H9 (cell line): ENCODE measurements at regions not wholly inside any gene's neighbourhood (a gene's known extent, or its start where the extent isn't known, plus 50 kb on each side); places are given as distances from the start of the nearest gene placed in this dataset.

ENCODE experiments used
- DNase-seq: peaks from one replicate; pipeline ENCODE4 v3.0.0-alpha.2; 2017
- H2AFZ ChIP-seq: one replicate; pipeline ENCODE4 v1.6.1; 2013; ENCODE audit warnings: mild to moderate bottlenecking, low read length, control low read depth, moderate library complexity
- H2AK5ac ChIP-seq: 2 replicates; pipeline ENCODE4 v1.6.1; 2013; ENCODE audit warnings: low read length, control low read depth, mixed read lengths; ENCODE audit not compliant: insufficient read length
- H2BK120ac ChIP-seq: one replicate; pipeline ENCODE4 v1.6.1; 2013; ENCODE audit warnings: low read depth, mild to moderate bottlenecking, low read length, control low read depth, inconsistent platforms; ENCODE audit not compliant: poor library complexity, severe bottlenecking
- H2BK12ac ChIP-seq: 2 replicates; pipeline ENCODE4 v1.6.1; 2013; ENCODE audit warnings: low read length, control low read depth, mixed read lengths, low read depth; ENCODE audit not compliant: insufficient read length
- H2BK15ac ChIP-seq: 2 replicates; pipeline ENCODE4 v1.6.1; 2013; ENCODE audit warnings: low read depth, low read length, control low read depth
- H2BK20ac ChIP-seq: one replicate; pipeline ENCODE4 v1.6.1; 2013; ENCODE audit warnings: low read depth, mild to moderate bottlenecking, low read length, control low read depth, inconsistent platforms; ENCODE audit not compliant: poor library complexity, severe bottlenecking
- H2BK5ac ChIP-seq: 2 replicates; pipeline ENCODE4 v1.6.1; 2013; ENCODE audit warnings: low read length, control low read depth, mixed read lengths; ENCODE audit not compliant: insufficient read length
- H3K14ac ChIP-seq: 2 replicates; pipeline ENCODE4 v1.6.1; 2013; ENCODE audit warnings: low read length, control low read depth; ENCODE audit not compliant: insufficient read depth
- H3K18ac ChIP-seq: 2 replicates; pipeline ENCODE4 v1.6.1; 2013; ENCODE audit warnings: low read depth, mild to moderate bottlenecking, mixed read lengths, low read length, control low read depth; ENCODE audit not compliant: insufficient read length
- H3K23ac ChIP-seq: 2 replicates; pipeline ENCODE4 v1.6.1; 2013; ENCODE audit warnings: low read length, control low read depth, mixed read lengths, low read depth; ENCODE audit not compliant: insufficient read length
- H3K23me2 ChIP-seq: 2 replicates; pipeline ENCODE4 v1.6.1; 2013; ENCODE audit warnings: low read depth, mild to moderate bottlenecking, mixed read lengths, low read length, control low read depth; ENCODE audit not compliant: insufficient read length, poor library complexity, severe bottlenecking
- H3K27ac ChIP-seq: 2 replicates; pipeline ENCODE4 v1.5.1; 2013; ENCODE audit warnings: low read length, control low read depth, mixed read lengths, low read depth; ENCODE audit not compliant: insufficient read length
- H3K27me3 ChIP-seq: 2 replicates; pipeline ENCODE4 v1.6.1; 2013; ENCODE audit warnings: low read length, control low read depth, inconsistent platforms; ENCODE audit not compliant: insufficient read depth
- H3K4ac ChIP-seq: 2 replicates; pipeline ENCODE4 v1.6.1; 2013; ENCODE audit warnings: low read depth, mild to moderate bottlenecking, control low read depth, inconsistent platforms, low read length, moderate library complexity
- H3K4me1 ChIP-seq: 2 replicates; pipeline ENCODE4 v1.6.1; 2013; ENCODE audit warnings: low read length, control low read depth, inconsistent platforms; ENCODE audit not compliant: insufficient read depth
- H3K4me2 ChIP-seq: 2 replicates; pipeline ENCODE4 v1.6.1; 2013; ENCODE audit warnings: low read length, control low read depth, mixed read lengths; ENCODE audit not compliant: insufficient read length, insufficient read depth
- H3K56ac ChIP-seq: 2 replicates; pipeline ENCODE4 v1.6.1; 2013; ENCODE audit warnings: low read depth, mild to moderate bottlenecking, mixed read lengths, low read length, control low read depth; ENCODE audit not compliant: insufficient read length
- H3K79me1 ChIP-seq: 2 replicates; pipeline ENCODE4 v1.6.1; 2013; ENCODE audit warnings: low read depth, mild to moderate bottlenecking, moderate library complexity, low read length, control low read depth, inconsistent platforms; ENCODE audit not compliant: insufficient read depth, poor library complexity, severe bottlenecking
- H3K79me2 ChIP-seq: 2 replicates; pipeline ENCODE4 v1.6.1; 2013; ENCODE audit warnings: low read length, control low read depth, inconsistent platforms; ENCODE audit not compliant: insufficient read depth
- H3K9ac ChIP-seq: 2 replicates; pipeline ENCODE4 v1.6.1; 2013; ENCODE audit warnings: low read length, control low read depth, mixed read lengths; ENCODE audit not compliant: insufficient read length; ENCODE audit errors: extremely low read depth
- H3K9me3 ChIP-seq: one replicate; pipeline ENCODE4 v1.6.1; 2013; ENCODE audit warnings: low read depth, low read length, inconsistent platforms; ENCODE audit not compliant: control insufficient read depth
- H3T11ph ChIP-seq: one replicate; pipeline ENCODE4 v1.6.1; 2013; ENCODE audit warnings: mild to moderate bottlenecking, low read length, control low read depth, inconsistent platforms
- H4K20me1 ChIP-seq: one replicate; pipeline ENCODE4 v1.6.1; 2013; ENCODE audit not compliant: control insufficient read depth, insufficient read length, insufficient read depth
- H4K5ac ChIP-seq: 2 replicates; pipeline ENCODE4 v1.6.1; 2013; ENCODE audit warnings: low read depth, mild to moderate bottlenecking, mixed read lengths, low read length, control low read depth; ENCODE audit not compliant: insufficient read length
- H4K8ac ChIP-seq: replicated peaks from 2 replicates; pipeline ENCODE4 v1.6.1; 2013; ENCODE audit warnings: low read length, control low read depth, mixed read lengths, low read depth; ENCODE audit not compliant: insufficient read length
- H4K91ac ChIP-seq: 2 replicates; pipeline ENCODE4 v1.6.1; 2013; ENCODE audit warnings: low read depth, mild to moderate bottlenecking, moderate library complexity, mixed read lengths, low read length, control low read depth; ENCODE audit not compliant: insufficient read length
- H3K27ac Mint-ChIP-seq, 3 experiments: 2 replicates in 2 of 3; 3 replicates in 1 of 3; pipeline ENCODE4 v1.8.0; 2020 to 2021; ENCODE audit warnings: mixed read lengths in 3 of 3, mild to moderate bottlenecking in 1 of 3, moderate library complexity in 1 of 3
- H3K27me3 Mint-ChIP-seq: 2 replicates; pipeline ENCODE4 v1.8.0; 2021; ENCODE audit warnings: low read depth, mild to moderate bottlenecking, moderate library complexity, mixed read lengths
- H3K36me3 Mint-ChIP-seq, 3 experiments: 2 replicates in 2 of 3; 3 replicates in 1 of 3; pipeline ENCODE4 v1.8.0; 2020 to 2021; ENCODE audit warnings: low read depth in 3 of 3, mixed read lengths in 3 of 3; ENCODE audit not compliant: insufficient read depth in 1 of 3
- H3K4me1 Mint-ChIP-seq, 2 experiments: 2 replicates each; pipeline ENCODE4 v1.8.0; 2020; ENCODE audit warnings: mixed read lengths in 2 of 2
- H3K4me3 Mint-ChIP-seq, 2 experiments: 2 replicates in 1 of 2; 3 replicates in 1 of 2; pipeline ENCODE4 v1.8.0; 2020 to 2021; ENCODE audit warnings: mild to moderate bottlenecking in 2 of 2, mixed read lengths in 2 of 2, moderate library complexity in 1 of 2
- H3K9me3 Mint-ChIP-seq, 2 experiments: 2 replicates in 1 of 2; 3 replicates in 1 of 2; pipeline ENCODE4 v1.8.0; 2020; ENCODE audit warnings: mild to moderate bottlenecking in 2 of 2, mixed read lengths in 2 of 2, moderate library complexity in 1 of 2
- WGBS: extraction: QIAGEN DNeasy Blood & Tissue Kit; methylation state at CpG from one replicate; pipeline ENCODE4 v1.1.7; 2013; ENCODE audit warnings: missing lambda C conversion rate, low lambda C conversion rate, mixed read lengths; ENCODE audit not compliant: insufficient read length; ENCODE audit errors: extremely low coverage; 5-methylcytosine and 5-hydroxymethylcytosine counted together
- TF ChIP-seq, protein P1 (sequence below): fragments of 200-600 bp; sonication (generic); conservative IDR thresholded peaks from 3 replicates; pipeline ENCODE4 v1.8.0; 2021; ENCODE audit warnings: antibody characterized with exemption, mild to moderate bottlenecking

DNA sequence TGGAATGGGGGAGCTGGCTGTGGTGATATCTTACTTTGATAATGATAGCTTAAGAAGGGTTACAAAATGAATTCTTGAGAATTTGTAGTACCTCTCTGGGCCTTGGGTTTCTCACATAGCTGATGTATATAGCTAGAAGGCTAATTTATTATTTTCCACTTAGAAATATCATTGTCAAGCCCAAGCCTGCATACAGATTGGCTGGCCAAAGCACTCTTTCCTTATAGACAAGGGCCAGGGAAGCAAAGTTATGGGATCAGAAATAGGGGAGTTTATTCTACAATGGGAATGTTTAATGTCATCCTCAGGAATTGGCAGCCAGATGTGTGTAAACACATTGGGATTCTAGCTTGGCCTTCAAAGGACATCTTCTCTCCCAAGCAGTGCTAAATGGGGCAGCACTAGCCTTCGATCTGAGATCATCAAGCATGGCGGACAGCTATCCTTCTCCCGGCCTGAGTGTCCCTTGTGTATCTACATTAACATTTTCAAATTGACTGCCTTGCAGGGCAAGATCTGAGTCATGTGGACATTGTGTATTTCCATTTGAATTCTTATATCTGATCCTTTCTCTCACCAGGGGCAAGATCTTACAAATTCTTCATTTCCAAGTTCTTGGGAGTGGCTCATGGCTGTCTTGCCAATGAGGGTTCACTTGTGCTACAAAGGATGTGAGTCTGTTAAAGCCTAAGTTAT, 457.2 kb downstream of the ARHGEF28 start:
- no CpG with 5 or more reads among the region's 3 CpGs for WGBS
- Histone ChIP-seq H3K23me2 (no peaks in the 10 kb centered on the region), H4K5ac (no peak overlapping the region), H3K4me1 (no peaks in the 10 kb centered on the region; the same call in 1 of the 2 replicates), H2BK12ac (no peak overlapping the region), H2BK20ac (no peak overlapping the region), H3K9me3 (no peaks in the 10 kb centered on the region), H2BK120ac (no peak overlapping the region), H3K56ac (no peak overlapping the region), H2AK5ac (no peak overlapping the region), H3T11ph (no peak overlapping the region), H3K79me2 (no peaks in the 10 kb centered on the region), H3K18ac (no peak overlapping the region), H3K79me1 (no peaks in the 10 kb centered on the region), H3K9ac (no peak overlapping the region), H3K4ac (no peak overlapping the region), H4K20me1 (no peaks in the 10 kb centered on the region), H4K91ac (no peak overlapping the region), H4K8ac (no peak overlapping the region), H2BK5ac (no peak overlapping the region), H3K23ac (no peak overlapping the region), H3K27me3 (no peaks in the 10 kb centered on the region), H3K4me2 (no peak overlapping the region), H3K14ac (no peak overlapping the region), H3K27ac (no peak overlapping the region), H2BK15ac (no peak overlapping the region), H2AFZ (no peak overlapping the region)
- Mint-ChIP-seq H3K36me3 (no peaks in the 10 kb centered on the region), H3K27ac (no peak overlapping the region), H3K27me3 (no peaks in the 10 kb centered on the region), H3K9me3 (no peaks in the 10 kb centered on the region), H3K4me3 (no peak overlapping the region), H3K4me1 (peaks cover 10 to 14% of the 10 kb centered on the region in 2 experiments)
- no peak for DNase-seq
- TF ChIP-seq, protein P1, sequence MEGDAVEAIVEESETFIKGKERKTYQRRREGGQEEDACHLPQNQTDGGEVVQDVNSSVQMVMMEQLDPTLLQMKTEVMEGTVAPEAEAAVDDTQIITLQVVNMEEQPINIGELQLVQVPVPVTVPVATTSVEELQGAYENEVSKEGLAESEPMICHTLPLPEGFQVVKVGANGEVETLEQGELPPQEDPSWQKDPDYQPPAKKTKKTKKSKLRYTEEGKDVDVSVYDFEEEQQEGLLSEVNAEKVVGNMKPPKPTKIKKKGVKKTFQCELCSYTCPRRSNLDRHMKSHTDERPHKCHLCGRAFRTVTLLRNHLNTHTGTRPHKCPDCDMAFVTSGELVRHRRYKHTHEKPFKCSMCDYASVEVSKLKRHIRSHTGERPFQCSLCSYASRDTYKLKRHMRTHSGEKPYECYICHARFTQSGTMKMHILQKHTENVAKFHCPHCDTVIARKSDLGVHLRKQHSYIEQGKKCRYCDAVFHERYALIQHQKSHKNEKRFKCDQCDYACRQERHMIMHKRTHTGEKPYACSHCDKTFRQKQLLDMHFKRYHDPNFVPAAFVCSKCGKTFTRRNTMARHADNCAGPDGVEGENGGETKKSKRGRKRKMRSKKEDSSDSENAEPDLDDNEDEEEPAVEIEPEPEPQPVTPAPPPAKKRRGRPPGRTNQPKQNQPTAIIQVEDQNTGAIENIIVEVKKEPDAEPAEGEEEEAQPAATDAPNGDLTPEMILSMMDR = no peak
